ENCODE measurements at regions not wholly inside any gene's neighbourhood (a gene's known extent, or its start where the extent isn't known, plus 50 kb on each side); places are given as distances from the start of the nearest gene placed in this dataset.
"Not testable (repeated sequence)": the region's sequence is repeated elsewhere in the genome, so short reads cannot be mapped to it uniquely, and the experiment has no call there.

DNA sequence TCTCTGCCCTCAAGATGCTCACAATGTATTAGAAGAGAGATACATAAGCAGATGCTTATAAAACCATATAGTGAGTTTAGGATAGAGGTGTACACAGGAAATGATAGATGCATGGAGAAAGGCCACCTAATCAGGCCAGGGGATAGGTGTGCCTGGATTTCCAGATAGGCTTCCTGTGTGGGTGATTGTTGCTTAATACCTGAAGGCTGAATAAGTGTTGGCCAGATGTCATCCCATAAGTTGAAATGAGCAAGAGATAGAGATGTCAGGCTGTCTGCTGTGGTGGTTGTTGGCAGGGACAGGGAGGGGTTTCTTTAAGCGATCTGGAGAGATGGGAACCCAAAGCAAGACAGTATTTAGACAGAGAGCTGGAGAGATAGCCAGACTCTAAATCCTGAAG, 109.8 kb upstream of the SGK1 start:
- no peaks in the 10 kb centered on the region for H3K27me3 ChIP-seq (ENCODE audit: control insufficient read depth, insufficient read depth, low read length)
- no peak for TF ChIP-seq CTCF (IDR thresholded peaks at IDR 0.05; ENCODE audit: insufficient read depth, low read length, poor library complexity, severe bottlenecking)
- no peak for DNase-seq (ENCODE audit: low read depth)
- no peaks in the 10 kb centered on the region for H3K36me3 ChIP-seq (ENCODE audit: control insufficient read depth, insufficient read depth, low read length)
- no peak overlapping the region for H3K4me3 ChIP-seq (ENCODE audit: low read depth, low read length)

DNA sequence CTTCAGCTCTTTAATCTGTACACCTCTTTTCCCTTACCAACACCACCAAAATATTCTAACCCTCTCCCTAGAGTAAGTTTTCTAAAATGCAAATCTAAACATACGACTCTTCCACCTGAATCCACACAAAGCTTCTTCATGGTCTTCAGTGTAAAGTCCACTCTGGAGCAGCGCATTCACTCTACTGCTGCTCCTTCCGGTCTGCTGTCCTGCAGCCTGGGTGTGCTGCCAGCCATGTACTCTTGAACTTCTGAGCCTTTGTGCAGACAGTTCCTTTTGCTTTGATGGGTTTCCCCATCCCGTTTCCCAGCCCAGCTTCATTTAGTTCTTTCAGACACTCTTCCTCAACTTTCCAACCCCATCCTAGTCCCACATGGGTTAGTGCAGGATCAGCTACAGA, 108.7 kb upstream of the SGK1 start:
- H3K4me3 ChIP-seq (ENCODE audit: low read depth, low read length), result no peak overlapping the region
- TF ChIP-seq CTCF (IDR thresholded peaks at IDR 0.05; ENCODE audit: insufficient read depth, low read length, poor library complexity, severe bottlenecking), result no peak
- H3K36me3 ChIP-seq (ENCODE audit: control insufficient read depth, insufficient read depth, low read length), result no peaks in the 10 kb centered on the region
- no peaks in the 10 kb centered on the region for H3K27me3 ChIP-seq (ENCODE audit: control insufficient read depth, insufficient read depth, low read length)
- no peak for DNase-seq (ENCODE audit: low read depth)

DNA sequence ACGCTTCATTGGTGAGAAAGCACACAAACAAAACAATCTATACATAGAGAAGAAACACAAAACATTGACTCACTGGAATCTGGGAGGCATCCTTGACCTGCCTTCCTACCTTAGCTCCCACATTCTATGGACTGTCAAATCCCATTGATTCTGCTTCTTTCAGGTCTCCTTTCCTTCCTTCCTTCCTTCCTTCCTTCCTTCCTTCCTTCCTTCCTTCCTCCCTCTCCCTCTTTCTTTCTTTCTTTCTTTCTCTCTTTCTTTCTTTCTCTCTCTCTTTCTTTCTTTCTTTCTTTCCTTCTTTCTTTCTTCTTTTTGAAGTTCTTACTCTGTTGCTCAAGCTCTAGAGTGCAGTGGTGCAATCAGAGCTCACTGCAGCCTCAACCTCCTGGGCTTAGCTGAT, 108.0 kb upstream of the SGK1 start:
- not testable (repeated sequence) for H3K27me3 ChIP-seq (ENCODE audit: control insufficient read depth, insufficient read depth, low read length); H3K4me3 ChIP-seq (ENCODE audit: low read depth, low read length); H3K36me3 ChIP-seq (ENCODE audit: control insufficient read depth, insufficient read depth, low read length); DNase-seq (ENCODE audit: low read depth)

DNA sequence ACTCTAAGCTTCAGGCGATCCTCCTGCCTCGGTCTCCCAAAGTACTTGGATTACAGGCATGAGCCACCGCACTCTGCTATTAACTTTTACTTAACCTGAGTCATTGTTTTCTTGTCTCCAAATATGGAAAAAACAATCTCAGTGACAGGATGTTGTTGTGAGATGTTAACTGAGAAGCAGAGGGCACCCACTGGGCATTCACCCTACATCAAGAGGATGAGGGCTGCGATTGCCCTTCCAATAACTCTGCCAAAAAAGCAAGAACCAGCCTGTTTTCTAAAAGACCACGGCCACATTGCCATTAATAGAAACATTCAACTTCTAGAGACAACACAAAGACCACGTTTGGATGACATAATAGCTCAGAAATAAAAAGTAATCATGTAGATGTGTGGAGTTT, 107.6 kb upstream of the SGK1 start:
- TF ChIP-seq CTCF (IDR thresholded peaks at IDR 0.05; ENCODE audit: insufficient read depth, low read length, poor library complexity, severe bottlenecking), result no peak
- no peaks in the 10 kb centered on the region for H3K36me3 ChIP-seq (ENCODE audit: control insufficient read depth, insufficient read depth, low read length)
- no peak for DNase-seq (ENCODE audit: low read depth)
- H3K27me3 ChIP-seq (ENCODE audit: control insufficient read depth, insufficient read depth, low read length), result no peaks in the 10 kb centered on the region
- no peak overlapping the region for H3K4me3 ChIP-seq (ENCODE audit: low read depth, low read length)

GRCh38 chr6:134424798-134425170, 106.9 kb upstream of the SGK1 start:
- no peak for DNase-seq (ENCODE audit: low read depth)
- TF ChIP-seq CTCF (IDR thresholded peaks at IDR 0.05; ENCODE audit: insufficient read depth, low read length, poor library complexity, severe bottlenecking), result no peak
- Histone ChIP-seq H3K36me3 (ENCODE audit: control insufficient read depth, insufficient read depth, low read length) (no peaks in the 10 kb centered on the region), H3K27me3 (ENCODE audit: control insufficient read depth, insufficient read depth, low read length) (no peaks in the 10 kb centered on the region), H3K4me3 (ENCODE audit: low read depth, low read length) (no peak overlapping the region)

DNA sequence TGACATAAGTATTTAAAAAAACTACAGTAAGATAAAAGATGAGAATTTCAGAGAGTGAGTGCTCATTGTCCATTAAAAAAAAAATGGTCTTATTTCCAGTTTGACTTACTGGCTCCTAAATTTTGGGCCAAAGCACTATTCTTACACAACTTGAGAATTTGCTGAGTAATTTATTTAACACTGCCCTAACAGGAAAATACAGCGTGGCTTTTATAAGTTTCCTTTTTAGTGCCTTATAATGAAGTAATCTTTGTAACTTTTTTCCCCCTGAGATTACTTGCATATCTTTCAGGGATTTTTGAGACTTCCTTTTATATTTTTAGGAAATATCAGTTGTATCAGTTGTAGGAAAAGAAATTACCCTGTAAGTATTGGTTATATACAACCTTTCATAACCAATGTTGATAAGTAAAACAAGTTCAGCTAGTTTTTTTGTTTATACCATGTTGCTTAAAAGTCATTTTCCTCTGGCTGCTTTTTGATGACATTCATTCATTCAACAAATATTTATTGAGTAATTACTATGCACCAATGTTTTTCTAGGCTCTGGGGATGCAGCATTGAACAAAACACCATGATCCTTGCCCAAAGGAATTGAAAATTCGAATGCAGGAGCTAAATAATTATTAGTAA, 106.4 kb upstream of the SGK1 start:
- H3K27me3 ChIP-seq (ENCODE audit: control insufficient read depth, insufficient read depth, low read length), result no peaks in the 10 kb centered on the region
- no peak overlapping the region for H3K4me3 ChIP-seq (ENCODE audit: low read depth, low read length)
- no peak for TF ChIP-seq CTCF (IDR thresholded peaks at IDR 0.05; ENCODE audit: insufficient read depth, low read length, poor library complexity, severe bottlenecking)
- H3K36me3 ChIP-seq (ENCODE audit: control insufficient read depth, insufficient read depth, low read length), result no peaks in the 10 kb centered on the region
- DNase-seq (ENCODE audit: low read depth), result no peak
